ENCODE measurements at regions not wholly inside any gene's neighbourhood (a gene's known extent, or its start where the extent isn't known, plus 50 kb on each side); places are given as distances from the start of the nearest gene placed in this dataset.

DNA sequence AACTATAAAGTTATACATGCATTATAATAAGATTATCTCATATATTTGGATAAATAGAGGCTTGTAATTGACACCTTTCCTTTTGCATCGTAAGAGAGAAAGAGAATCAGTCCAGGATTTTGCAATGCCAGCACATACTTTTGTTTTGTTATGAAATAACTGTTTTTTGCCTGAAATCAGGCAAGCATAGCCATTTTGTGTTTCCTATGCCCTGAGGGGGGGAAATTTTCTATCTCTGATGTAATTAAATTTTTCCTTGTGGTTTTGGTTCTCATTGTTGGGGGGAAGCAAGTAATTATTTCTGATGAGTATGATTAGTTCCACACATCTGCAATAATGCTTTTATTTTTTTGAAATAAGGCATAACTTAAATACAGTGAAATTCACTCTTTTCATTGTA is 229.4 kb downstream of the NDFIP2 start:
- TF ChIP-seq CTCF (IDR thresholded peaks at IDR 0.05) (no peak), HMGXB4 (CRISPR knock-in tag; IDR thresholded peaks at IDR 0.05) (no peak), FOXJ3 (CRISPR knock-in tag; IDR thresholded peaks at IDR 0.05; ENCODE audit: borderline replicate concordance) (no peak)
